ENCODE measurements at regions not wholly inside any gene's neighbourhood (a gene's known extent, or its start where the extent isn't known, plus 50 kb on each side); places are given as distances from the start of the nearest gene placed in this dataset.
"Not testable (repeated sequence)": the region's sequence is repeated elsewhere in the genome, so short reads cannot be mapped to it uniquely, and the experiment has no call there.

- DNase-seq (ENCODE audit: low read depth): not testable (repeated sequence)
Measured at GRCh38 chr11:71126401-71126800, 126.0 kb downstream of the SHANK2 start.

GRCh38 chr11:71125150-71125549 lies 127.2 kb downstream of the SHANK2 start:
- DNase-seq (ENCODE audit: low read depth): no peak

GRCh38 chr11:71124127-71124526 lies 128.2 kb downstream of the SHANK2 start:
- DNase-seq (ENCODE audit: low read depth): no peak

- DNase-seq (ENCODE audit: low read depth): no peak
Measured at GRCh38 chr11:71120471-71120896, 131.9 kb downstream of the SHANK2 start.

GRCh38 chr11:71119656-71120269 lies 132.6 kb downstream of the SHANK2 start:
- DNase-seq (ENCODE audit: low read depth): no peak

- no peak for DNase-seq (ENCODE audit: low read depth)
Measured at GRCh38 chr11:71118671-71119250, 133.6 kb downstream of the SHANK2 start.

- DNase-seq (ENCODE audit: low read depth): no peak
Measured at GRCh38 chr11:71117311-71117710, 135.1 kb downstream of the SHANK2 start.

GRCh38 chr11:71116693-71117040 lies 135.7 kb downstream of the SHANK2 start:
- DNase-seq (ENCODE audit: low read depth): no peak

GRCh38 chr11:71115770-71116692 lies 136.3 kb downstream of the SHANK2 start:
- DNase-seq (ENCODE audit: low read depth): no peak

- DNase-seq (ENCODE audit: low read depth): no peak
Measured at GRCh38 chr11:71114124-71114851, 138.1 kb downstream of the SHANK2 start.

- DNase-seq (ENCODE audit: low read depth): no peak
Measured at GRCh38 chr11:71112990-71113389, 139.4 kb downstream of the SHANK2 start.

GRCh38 chr11:71112454-71112853 lies 139.9 kb downstream of the SHANK2 start:
- DNase-seq (ENCODE audit: low read depth): no peak

GRCh38 chr11:71109586-71109985 lies 142.8 kb downstream of the SHANK2 start:
- DNase-seq (ENCODE audit: low read depth): no peak

- no peak for DNase-seq (ENCODE audit: low read depth)
Measured at GRCh38 chr11:71109186-71109585, 143.2 kb downstream of the SHANK2 start.

- no peak for DNase-seq (ENCODE audit: low read depth)
Measured at GRCh38 chr11:71108013-71108865, 144.1 kb downstream of the SHANK2 start.

- no peak for DNase-seq (ENCODE audit: low read depth)
Measured at GRCh38 chr11:71106671-71107070, 145.7 kb downstream of the SHANK2 start.

GRCh38 chr11:71103266-71103665 lies 149.1 kb downstream of the SHANK2 start:
- no peak for DNase-seq (ENCODE audit: low read depth)

- no peak for DNase-seq (ENCODE audit: low read depth)
Measured at GRCh38 chr11:71102251-71102995, 150.0 kb downstream of the SHANK2 start.

- DNase-seq (ENCODE audit: low read depth): no peak
Measured at GRCh38 chr11:71101606-71102005, 150.8 kb downstream of the SHANK2 start.

- no peak for DNase-seq (ENCODE audit: low read depth)
Measured at GRCh38 chr11:71101046-71101445, 151.3 kb downstream of the SHANK2 start.

- no peak for DNase-seq (ENCODE audit: low read depth)
Measured at GRCh38 chr11:71098776-71099175, 153.6 kb downstream of the SHANK2 start.

Data from stimulated activated CD8-positive, alpha-beta memory T cell treated with anti-CD3 and anti-CD28 coated beads, Interleukin-15, amount 100 ng/mL, for 24 hours (primary cell).